IMR-90 (cell line): ENCODE measurements at regions not wholly inside any gene's neighbourhood (a gene's known extent, or its start where the extent isn't known, plus 50 kb on each side); places are given as distances from the start of the nearest gene placed in this dataset.

Source experiments
- CTCF ChIP-seq: conservative IDR thresholded peaks from 2 replicates; pipeline ENCODE4 v1.5.1; 2012; ENCODE audit warnings: mild to moderate bottlenecking, low read depth, low read length, improper control_type of control experiment
- RAD21 ChIP-seq: IDR thresholded peaks from 2 replicates; pipeline ENCODE4 v1.6.1; 2012; ENCODE audit warnings: low read length, improper control_type of control experiment
- RFX5 ChIP-seq: IDR thresholded peaks from 2 replicates; pipeline ENCODE4 v1.8.0; 2012; ENCODE audit warnings: low read depth, mild to moderate bottlenecking, low read length, moderate library complexity

DNA sequence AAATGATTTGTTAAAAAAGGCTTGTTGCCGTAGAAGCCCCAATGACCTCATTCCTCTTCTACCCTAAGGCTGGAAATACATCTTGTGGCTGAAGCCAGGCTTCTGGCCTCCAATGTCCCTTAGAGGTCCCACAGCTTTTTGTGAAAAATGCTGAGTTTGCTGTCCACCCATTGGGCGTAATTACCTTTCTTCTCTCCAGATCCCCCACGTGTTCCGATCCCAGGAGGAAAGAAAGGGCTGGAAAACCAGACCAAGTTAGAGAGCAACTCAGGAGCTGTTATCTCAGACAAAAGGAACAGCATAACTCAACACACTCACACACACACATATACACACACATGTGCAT, 154.2 kb downstream of the MIAT start:
- TF ChIP-seq RAD21 (no peak), CTCF (no peak), RFX5 (no peak)
